H1 (cell line): ENCODE measurements at regions not wholly inside any gene's neighbourhood (a gene's known extent, or its start where the extent isn't known, plus 50 kb on each side); places are given as distances from the start of the nearest gene placed in this dataset.

ENCODE experiments used
- ASH2L ChIP-seq: fragments of 200-600, 300-600 bp; sonication (generic); IDR thresholded peaks from one replicate; pipeline ENCODE4 v1.7.1; 2017; ENCODE audit warnings: low read length
- BACH1 ChIP-seq: IDR thresholded peaks from 2 replicates; pipeline ENCODE4 v1.6.1; 2012; ENCODE audit warnings: low read length, improper control_type of control experiment
- CREB1 ChIP-seq: IDR thresholded peaks from 2 replicates; pipeline ENCODE4 v1.6.1; 2012; ENCODE audit warnings: inconsistent platforms
- EZH2 ChIP-seq: fragments of 200-600 bp; sonication (generic); IDR thresholded peaks from 2 replicates; pipeline ENCODE4 v1.7.1; 2012; ENCODE audit warnings: low read depth, mild to moderate bottlenecking, moderate library complexity, low read length, inconsistent platforms; ENCODE audit not compliant: severe bottlenecking
- JUN ChIP-seq: IDR thresholded peaks from 2 replicates; pipeline ENCODE4 v1.6.1; 2011; ENCODE audit warnings: low read depth, mild to moderate bottlenecking, improper control_type of control experiment, low read length
- JUND ChIP-seq: IDR thresholded peaks from 2 replicates; pipeline ENCODE4 v1.6.1; 2011; ENCODE audit warnings: mild to moderate bottlenecking, improper control_type of control experiment, low read length
- KDM1A ChIP-seq: fragments of 200-600, 300-600 bp; sonication (generic); IDR thresholded peaks from 2 replicates; pipeline ENCODE4 v1.7.1; 2016; ENCODE audit warnings: mild to moderate bottlenecking, low read length, borderline replicate concordance
- NRF1 ChIP-seq: IDR thresholded peaks from 2 replicates; pipeline ENCODE4 v1.6.1; 2011; ENCODE audit warnings: mild to moderate bottlenecking, low read depth, low read length, improper control_type of control experiment
- POLR2A ChIP-seq, 2 experiments: IDR thresholded peaks; 1 replicate in 1 of 2; 2 replicates in 1 of 2; pipeline ENCODE4 v1.6.1; 2011; ENCODE audit warnings: low read depth in 2 of 2, low read length in 2 of 2, mild to moderate bottlenecking in 2 of 2; ENCODE audit errors: control extremely low read depth in 1 of 2
- POLR2AphosphoS5 ChIP-seq: IDR thresholded peaks from 2 replicates; pipeline ENCODE4 v1.6.1; 2011; ENCODE audit warnings: low read depth, low read length
- POU5F1 ChIP-seq: IDR thresholded peaks from 2 replicates; pipeline ENCODE4 v1.6.1; 2011; ENCODE audit warnings: low read depth, mild to moderate bottlenecking, low read length, moderate library complexity
- RAD21 ChIP-seq, 2 experiments: IDR thresholded peaks in 1 of 2; conservative IDR thresholded peaks in 1 of 2; 2 replicates each; pipeline ENCODE4 v1.6.1; 2011; ENCODE audit warnings: low read depth in 2 of 2, low read length in 2 of 2, improper control_type of control experiment in 1 of 2, inconsistent platforms in 1 of 2, mild to moderate bottlenecking in 1 of 2, moderate library complexity in 1 of 2
- RBBP5 ChIP-seq: IDR thresholded peaks from 2 replicates; pipeline ENCODE4 v1.7.1; 2012; ENCODE audit warnings: low read depth, mild to moderate bottlenecking, inconsistent platforms, low read length, moderate library complexity, borderline replicate concordance
- RNF2 ChIP-seq: fragments of 200-900, 300-1000 bp; sonication (generic); IDR thresholded peaks from 2 replicates; pipeline ENCODE4 v1.7.1; 2016; ENCODE audit warnings: borderline replicate concordance, low read depth, mild to moderate bottlenecking, antibody characterized with exemption, low read length; ENCODE audit not compliant: poor library complexity, severe bottlenecking; ENCODE audit errors: missing control alignments
- SP2 ChIP-seq: IDR thresholded peaks from 2 replicates; pipeline ENCODE4 v1.6.1; 2012; ENCODE audit warnings: mild to moderate bottlenecking, low read length, inconsistent platforms
- TAF1 ChIP-seq: IDR thresholded peaks from 2 replicates; pipeline ENCODE4 v1.6.1; 2011; ENCODE audit warnings: mild to moderate bottlenecking, low read depth, low read length
- TBP ChIP-seq: IDR thresholded peaks from 2 replicates; pipeline ENCODE4 v1.6.1; 2011; ENCODE audit warnings: low read depth, low read length, improper control_type of control experiment
- TCF12 ChIP-seq: IDR thresholded peaks from 2 replicates; pipeline ENCODE4 v1.6.1; 2011; ENCODE audit warnings: low read depth, mild to moderate bottlenecking, low read length
- ZNF274 ChIP-seq: IDR thresholded peaks from 2 replicates; pipeline ENCODE4 v1.7.0; 2012; ENCODE audit warnings: low read length, borderline replicate concordance; ENCODE audit errors: extremely low read depth
- TF ChIP-seq, protein P1 (sequence below), 3 experiments: IDR thresholded peaks; 1 replicate in 2 of 3; 2 replicates in 1 of 3; pipeline versions ENCODE4 v1.5.1 to v1.6.1; 2011; ENCODE audit warnings: low read length in 3 of 3, mild to moderate bottlenecking in 3 of 3, inconsistent platforms in 2 of 3, low read depth in 1 of 3, moderate library complexity in 1 of 3; ENCODE audit not compliant: insufficient read depth in 1 of 3; ENCODE audit errors: control extremely low read depth in 1 of 3

GRCh38 chr4:72846280-72847111, 223.0 kb downstream of the COX18 start (continued):
- TF ChIP-seq POLR2AphosphoS5 (no peak), RNF2 (no peak), RBBP5 (no peak), POLR2A (IDR thresholded peaks at IDR 0.05; ENCODE audit: control extremely low read depth in 1 of 2, low read depth in 2 of 2, low read length in 2 of 2) (no peak), KDM1A (no peak), RAD21 (IDR thresholded peaks at IDR 0.05 in 1 of 2, conservative IDR thresholded peaks at IDR 0.05 in 1 of 2; ENCODE audit: low read depth in 2 of 2, low read length in 2 of 2) (peak in 1 of 2 experiments; percentile 4; a peak in 1 of 4 replicates), CREB1 (no peak), TAF1 (no peak), SP2 (no peak), TBP (no peak), ZNF274 (no peak), BACH1 (peak; percentile 78; the same call in 1 of the 2 replicates), EZH2 (no peak), TCF12 (no peak), NRF1 (no peak), ASH2L (peak; percentile 77), JUND (no peak), JUN (no peak), POU5F1 (no peak)
- TF ChIP-seq, protein P1, sequence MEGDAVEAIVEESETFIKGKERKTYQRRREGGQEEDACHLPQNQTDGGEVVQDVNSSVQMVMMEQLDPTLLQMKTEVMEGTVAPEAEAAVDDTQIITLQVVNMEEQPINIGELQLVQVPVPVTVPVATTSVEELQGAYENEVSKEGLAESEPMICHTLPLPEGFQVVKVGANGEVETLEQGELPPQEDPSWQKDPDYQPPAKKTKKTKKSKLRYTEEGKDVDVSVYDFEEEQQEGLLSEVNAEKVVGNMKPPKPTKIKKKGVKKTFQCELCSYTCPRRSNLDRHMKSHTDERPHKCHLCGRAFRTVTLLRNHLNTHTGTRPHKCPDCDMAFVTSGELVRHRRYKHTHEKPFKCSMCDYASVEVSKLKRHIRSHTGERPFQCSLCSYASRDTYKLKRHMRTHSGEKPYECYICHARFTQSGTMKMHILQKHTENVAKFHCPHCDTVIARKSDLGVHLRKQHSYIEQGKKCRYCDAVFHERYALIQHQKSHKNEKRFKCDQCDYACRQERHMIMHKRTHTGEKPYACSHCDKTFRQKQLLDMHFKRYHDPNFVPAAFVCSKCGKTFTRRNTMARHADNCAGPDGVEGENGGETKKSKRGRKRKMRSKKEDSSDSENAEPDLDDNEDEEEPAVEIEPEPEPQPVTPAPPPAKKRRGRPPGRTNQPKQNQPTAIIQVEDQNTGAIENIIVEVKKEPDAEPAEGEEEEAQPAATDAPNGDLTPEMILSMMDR (IDR thresholded peaks at IDR 0.05; ENCODE audit: control extremely low read depth in 1 of 3, insufficient read depth in 1 of 3, low read depth in 1 of 3, low read length in 3 of 3): no peak
